ENCODE measurements at regions not wholly inside any gene's neighbourhood (a gene's known extent, or its start where the extent isn't known, plus 50 kb on each side); places are given as distances from the start of the nearest gene placed in this dataset.
"Not testable (repeated sequence)": the region's sequence is repeated elsewhere in the genome, so short reads cannot be mapped to it uniquely, and the experiment has no call there.

DNA sequence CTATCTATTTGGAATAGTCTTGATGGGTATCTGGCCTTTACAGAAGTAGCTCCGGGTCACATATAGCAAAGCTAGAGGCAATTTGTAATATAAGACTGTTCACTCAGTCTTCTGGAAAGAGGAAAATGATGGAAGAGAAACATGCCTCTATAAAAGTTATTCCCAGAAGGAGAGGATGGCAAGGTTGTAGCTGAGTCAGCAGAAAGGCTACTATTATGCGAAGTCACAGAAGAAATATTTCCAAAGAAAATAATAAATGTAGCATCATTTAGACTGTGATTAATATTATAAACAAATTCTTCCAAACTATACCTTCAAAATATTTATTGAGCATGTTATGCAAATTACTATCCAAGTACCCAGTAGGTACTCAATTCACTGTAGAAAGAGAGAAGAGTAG is 1027.7 kb upstream of the TMEFF2 start:
- no peak overlapping the region for H3K27ac ChIP-seq
- FAIRE-seq (no peak), ATAC-seq (no peak), DNase-seq (no peak)
- H3K27me3 ChIP-seq, result no peaks in the 10 kb centered on the region
- H3K4me3 ChIP-seq, result no peak overlapping the region
- TF ChIP-seq, protein P1, sequence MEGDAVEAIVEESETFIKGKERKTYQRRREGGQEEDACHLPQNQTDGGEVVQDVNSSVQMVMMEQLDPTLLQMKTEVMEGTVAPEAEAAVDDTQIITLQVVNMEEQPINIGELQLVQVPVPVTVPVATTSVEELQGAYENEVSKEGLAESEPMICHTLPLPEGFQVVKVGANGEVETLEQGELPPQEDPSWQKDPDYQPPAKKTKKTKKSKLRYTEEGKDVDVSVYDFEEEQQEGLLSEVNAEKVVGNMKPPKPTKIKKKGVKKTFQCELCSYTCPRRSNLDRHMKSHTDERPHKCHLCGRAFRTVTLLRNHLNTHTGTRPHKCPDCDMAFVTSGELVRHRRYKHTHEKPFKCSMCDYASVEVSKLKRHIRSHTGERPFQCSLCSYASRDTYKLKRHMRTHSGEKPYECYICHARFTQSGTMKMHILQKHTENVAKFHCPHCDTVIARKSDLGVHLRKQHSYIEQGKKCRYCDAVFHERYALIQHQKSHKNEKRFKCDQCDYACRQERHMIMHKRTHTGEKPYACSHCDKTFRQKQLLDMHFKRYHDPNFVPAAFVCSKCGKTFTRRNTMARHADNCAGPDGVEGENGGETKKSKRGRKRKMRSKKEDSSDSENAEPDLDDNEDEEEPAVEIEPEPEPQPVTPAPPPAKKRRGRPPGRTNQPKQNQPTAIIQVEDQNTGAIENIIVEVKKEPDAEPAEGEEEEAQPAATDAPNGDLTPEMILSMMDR (IDR thresholded peaks at IDR 0.05), result no peak
- 71 to 86% methylated on average over 2 of the region's 2 CpGs for WGBS, 2 donors
- no peaks in the 10 kb centered on the region for H3K4me1 ChIP-seq
- no peaks in the 10 kb centered on the region for H3K36me3 ChIP-seq
- no peaks in the 10 kb centered on the region for H3K9me3 ChIP-seq
- intact Hi-C loops (cut with DNase I), result no loop called here

DNA sequence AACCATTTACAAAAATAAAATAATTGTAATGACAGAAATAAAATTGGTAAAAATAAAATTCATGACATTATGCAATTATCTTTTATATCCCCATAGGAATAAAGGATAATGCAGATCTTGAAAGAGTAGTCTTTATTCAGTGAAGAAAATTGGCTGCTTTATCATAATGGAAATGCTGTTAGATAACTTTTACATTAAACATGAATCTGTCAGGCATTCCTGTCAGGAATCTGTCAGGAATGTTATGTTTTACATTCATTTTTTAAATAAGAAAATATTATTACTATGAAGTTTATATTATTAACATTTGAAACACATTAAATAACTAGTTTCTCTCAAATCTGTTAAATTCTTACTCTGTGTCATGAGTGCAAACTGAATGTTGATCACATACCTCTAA is 1024.7 kb upstream of the TMEFF2 start:
- intact Hi-C loops (cut with DNase I), result no loop called here
- TF ChIP-seq, protein P1 (IDR thresholded peaks at IDR 0.05), result no peak
- no peak for ATAC-seq

DNA sequence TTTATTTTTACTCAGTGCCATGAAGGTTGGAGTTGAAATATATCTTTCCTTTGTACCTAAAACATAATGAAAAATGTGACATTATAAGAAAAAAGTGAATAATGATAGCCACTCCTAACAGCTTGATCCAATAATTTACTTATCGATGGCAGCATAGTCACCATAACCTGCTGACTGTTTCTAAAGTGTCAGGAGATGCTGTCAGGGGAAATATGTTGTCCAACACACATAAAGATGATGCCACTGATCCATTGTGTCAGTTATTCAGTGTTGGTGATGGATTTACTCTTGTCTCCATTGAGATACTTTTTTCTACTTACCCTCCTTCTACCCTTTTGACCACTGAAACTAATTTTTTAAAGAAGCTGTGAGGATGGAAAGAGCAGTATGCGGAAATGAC is 1006.9 kb upstream of the TMEFF2 start:
- intact Hi-C loops (cut with DNase I), result no loop called here
- TF ChIP-seq, protein P1 (IDR thresholded peaks at IDR 0.05), result no peak
- H3K27me3 ChIP-seq, result no peaks in the 10 kb centered on the region
- FAIRE-seq, result no peak
- no peak overlapping the region for H3K4me3 ChIP-seq
- no peaks in the 10 kb centered on the region for H3K4me1 ChIP-seq
- no peaks in the 10 kb centered on the region for H3K9me3 ChIP-seq
- no peak overlapping the region for H3K27ac ChIP-seq
- no peak for DNase-seq
- no peak for ATAC-seq
- WGBS, 2 donors, result 67 to 71% methylated on average over 2 of the region's 2 CpGs
- H3K36me3 ChIP-seq, result no peaks in the 10 kb centered on the region

More for the DNA sequence above, 1024.7 kb upstream of the TMEFF2 start:
- FAIRE-seq (no peak), DNase-seq (no peak)
- H3K4me3 ChIP-seq, result no peak overlapping the region
- no peaks in the 10 kb centered on the region for H3K36me3 ChIP-seq
- H3K27ac ChIP-seq, result no peak overlapping the region
- H3K4me1 ChIP-seq, result no peaks in the 10 kb centered on the region
- H3K9me3 ChIP-seq, result no peaks in the 10 kb centered on the region
- no peaks in the 10 kb centered on the region for H3K27me3 ChIP-seq

GRCh38 chr2:193199322-193199721 is 1004.6 kb upstream of the TMEFF2 start:
- Histone ChIP-seq H3K4me3 (no peak overlapping the region), H3K27ac (no peak overlapping the region), H3K27me3 (no peaks in the 10 kb centered on the region), H3K36me3 (no peaks in the 10 kb centered on the region), H3K4me1 (no peaks in the 10 kb centered on the region), H3K9me3 (no peaks in the 10 kb centered on the region)
- intact Hi-C loops (cut with DNase I), result no loop called here
- DNase-seq, result no peak
- 68 to 83% methylated on average over 2 of the region's 2 CpGs for WGBS, 2 donors
- TF ChIP-seq, protein P1 (IDR thresholded peaks at IDR 0.05), result no peak
- no peak for ATAC-seq
- FAIRE-seq, result no peak

GRCh38 chr2:193187816-193188215 is 993.1 kb upstream of the TMEFF2 start:
- TF ChIP-seq, protein P1 (IDR thresholded peaks at IDR 0.05), result no peak
- DNase-seq (no peak), FAIRE-seq (no peak), ATAC-seq (no peak)
- H3K4me1 ChIP-seq, result no peaks in the 10 kb centered on the region
- intact Hi-C loops (cut with DNase I), result no loop called here
- WGBS, 2 donors, result 33 to 50% methylated on average over 2 of the region's 2 CpGs
- no peaks in the 10 kb centered on the region for H3K36me3 ChIP-seq
- H3K27ac ChIP-seq, result no peak overlapping the region
- H3K27me3 ChIP-seq, result no peaks in the 10 kb centered on the region
- no peaks in the 10 kb centered on the region for H3K9me3 ChIP-seq
- H3K4me3 ChIP-seq, result no peak overlapping the region

- ATAC-seq; FAIRE-seq; H3K36me3 ChIP-seq; intact Hi-C loops (cut with DNase I); H3K9me3 ChIP-seq; H3K27ac ChIP-seq; H3K4me1 ChIP-seq; H3K4me3 ChIP-seq; H3K27me3 ChIP-seq: not testable (repeated sequence)
- peak in 1 of 6 donors; percentile 13 for DNase-seq
- 83 to 93% methylated on average over 10 to 14 of the region's 17 CpGs for WGBS, 2 donors
Measured at GRCh38 chr2:193170981-193171380, 976.2 kb upstream of the TMEFF2 start.
